A673 (cell line): ENCODE measurements at regions not wholly inside any gene's neighbourhood (a gene's known extent, or its start where the extent isn't known, plus 50 kb on each side); places are given as distances from the start of the nearest gene placed in this dataset.
A peak's percentile ranks its signal among the peaks of the same experiment; 100 is the strongest.

Source experiments
- BruUV-seq: library from RNA; stranded (reverse); fragments of 400-500 nt; replicated peaks from 2 replicates; lab custom pipeline; 2021; lab: Mats Ljungman, UMichigan
- CTCF ChIA-PET: fragments of 300-600 bp; sonication (Branson Sonifier 250); formaldehyde crosslinking; loops from one replicate; lab custom pipeline; 2022; ENCODE audit warnings: antibody characterized with exemption; lab: Charles Lee
- POLR2A ChIA-PET: fragments of 300-600 bp; sonication (Branson Sonifier 250); formaldehyde crosslinking; loops from one replicate; lab custom pipeline; 2022; ENCODE audit warnings: antibody characterized with exemption; ENCODE audit not compliant: low non-redundant PET; lab: Charles Lee
- DNase-seq: peaks from one replicate; pipeline ENCODE4 v3.0.0-alpha.2; 2015; ENCODE audit warnings: low spot score
- H3K27ac ChIP-seq: fragments of 200-600 bp; sonication (generic); 2 replicates; pipeline ENCODE4 v1.5.1; 2016; ENCODE audit warnings: mixed run types, low read depth, mild to moderate bottlenecking, mixed read lengths, antibody characterized with exemption, low read length; ENCODE audit not compliant: poor library complexity, severe bottlenecking
- H3K27me3 ChIP-seq: fragments of 200-600 bp; sonication (generic); replicated peaks from 2 replicates; pipeline ENCODE4 v1.6.1; 2017; ENCODE audit warnings: mixed run types, low read depth, mild to moderate bottlenecking, mixed read lengths, antibody characterized with exemption, low read length; ENCODE audit not compliant: insufficient read depth, poor library complexity
- H3K36me3 ChIP-seq: fragments of 200-600 bp; sonication (generic); 2 replicates; pipeline ENCODE4 v1.6.1; 2016; ENCODE audit warnings: mixed run types, mild to moderate bottlenecking, mixed read lengths, antibody characterized with exemption, low read length; ENCODE audit not compliant: insufficient read depth, poor library complexity, severe bottlenecking
- H3K4me1 ChIP-seq: fragments of 200-600 bp; sonication (generic); 2 replicates; pipeline ENCODE4 v1.6.1; 2017; ENCODE audit warnings: mixed run types, mild to moderate bottlenecking, mixed read lengths, antibody characterized with exemption, low read length; ENCODE audit not compliant: insufficient read depth, poor library complexity, severe bottlenecking
- H3K4me3 ChIP-seq: fragments of 200-600 bp; sonication (generic); 2 replicates; pipeline ENCODE4 v1.5.1; 2016; ENCODE audit warnings: low read depth, mixed run types, mild to moderate bottlenecking, mixed read lengths, low read length; ENCODE audit not compliant: poor library complexity, severe bottlenecking
- H3K9me3 ChIP-seq: fragments of 200-600 bp; sonication (generic); 2 replicates; pipeline ENCODE4 v1.6.1; 2016; ENCODE audit warnings: mixed run types, low read depth, mild to moderate bottlenecking, mixed read lengths, antibody characterized with exemption, low read length; ENCODE audit not compliant: poor library complexity, severe bottlenecking
- CTCF ChIP-seq: fragments of 300-800, 200-600 bp; sonication (generic); conservative IDR thresholded peaks from 2 replicates; pipeline ENCODE4 v1.5.1; 2017; ENCODE audit warnings: low read depth, mild to moderate bottlenecking, antibody characterized with exemption, low read length, moderate library complexity, mixed read lengths
- EZH2 ChIP-seq: fragments of 200-600 bp; sonication (generic); IDR thresholded peaks from 2 replicates; pipeline ENCODE4 v1.6.1; 2017; ENCODE audit warnings: borderline replicate concordance, low read depth, mild to moderate bottlenecking, mixed read lengths, antibody characterized with exemption, low read length; ENCODE audit not compliant: poor library complexity, severe bottlenecking
- intact Hi-C: fragments of 100-400 bp; cut with micrococcal nuclease; formaldehyde crosslinking; loops from one replicate; pipeline ENCODE4 v1.10.0; 2022; ENCODE audit not compliant: unreplicated experiment

- Histone ChIP-seq H3K27ac (no peak overlapping the region), H3K27me3 (no peaks in the 10 kb centered on the region), H3K36me3 (no peaks in the 10 kb centered on the region), H3K4me1 (peaks cover 4% of the 10 kb centered on the region), H3K9me3 (no peaks in the 10 kb centered on the region), H3K4me3 (no peak overlapping the region)
- ChIA-PET CTCF (no interaction called here), POLR2A (no interaction called here)
- TF ChIP-seq EZH2, result no peak
- no peak for TF ChIP-seq CTCF
- peak; percentile 68 for DNase-seq
- intact Hi-C loops, result no loop called here
- no TSS peak for BruUV-seq
Observed at GRCh38 chr12:84964048-84964447, 51.4 kb upstream of the SLC6A15 start.
